ENCODE measurements at regions not wholly inside any gene's neighbourhood (a gene's known extent, or its start where the extent isn't known, plus 50 kb on each side); places are given as distances from the start of the nearest gene placed in this dataset.

- peaks cover 0 to 5% (median 0%) of the 10 kb centered on the region in 6 donors for H3K9me3 Mint-ChIP-seq
- H3K4me3 Mint-ChIP-seq = no peak overlapping the region
- no peak overlapping the region for H3K27ac Mint-ChIP-seq
- H3K36me3 Mint-ChIP-seq = no peaks in the 10 kb centered on the region
- no peaks in the 10 kb centered on the region for H3K4me1 Mint-ChIP-seq
- peaks cover 0 to 5% (median 4%) of the 10 kb centered on the region in 3 donors for H3K27me3 Mint-ChIP-seq (ENCODE audit: low read depth in 3 of 3)
- DNase-seq = no peak
These were observed 251.1 kb upstream of the CMC1 start for GRCh38 chr3:27990324-27990723.

DNA sequence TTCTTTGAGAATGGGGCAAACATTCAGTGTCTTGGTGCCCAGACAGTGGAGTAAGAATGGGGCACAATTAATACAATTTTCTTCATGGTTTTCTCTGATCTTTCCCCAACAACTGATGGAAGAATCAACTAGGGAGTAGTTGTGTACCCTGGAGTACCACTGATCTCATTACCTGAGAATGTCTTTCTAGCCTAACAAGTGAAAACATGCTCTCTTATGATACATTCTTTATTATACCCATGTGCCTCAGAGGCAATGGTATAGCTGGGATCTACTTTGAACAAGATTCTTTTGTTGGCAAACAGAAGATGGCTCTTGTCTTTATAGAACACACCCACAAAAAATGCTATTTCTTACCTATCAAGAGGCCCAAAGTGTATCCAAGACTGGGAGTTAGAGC, 250.6 kb upstream of the CMC1 start:
- H3K27ac Mint-ChIP-seq = no peak overlapping the region

DNA sequence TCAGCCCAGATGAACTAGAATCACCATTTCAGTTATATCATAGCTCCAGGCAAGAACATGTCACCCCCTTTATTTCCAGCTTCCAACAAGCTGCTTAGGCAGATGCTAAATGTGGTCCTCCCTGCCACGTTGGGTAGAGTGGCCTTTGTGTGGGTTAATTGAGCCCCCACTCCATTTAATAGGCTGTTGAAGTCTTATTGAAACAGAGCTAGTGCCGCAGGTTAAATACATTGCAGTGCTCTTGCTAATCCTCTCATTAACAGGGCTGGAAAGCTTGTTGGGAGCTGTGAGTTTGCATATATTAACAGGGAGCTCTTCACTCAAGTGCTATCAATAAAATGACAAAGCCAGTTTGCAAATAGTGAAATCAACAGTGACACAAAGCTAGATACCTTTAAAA, 248.4 kb upstream of the CMC1 start:
- Mint-ChIP-seq H3K9me3 (peaks cover 0 to 5% (median 0%) of the 10 kb centered on the region in 6 donors), H3K4me1 (no peaks in the 10 kb centered on the region), H3K4me3 (no peak overlapping the region), H3K36me3 (no peaks in the 10 kb centered on the region), H3K27ac (no peak overlapping the region), H3K27me3 (ENCODE audit: low read depth in 3 of 3) (peaks cover 0 to 4% (median 3%) of the 10 kb centered on the region in 3 donors)
- DNase-seq = no peak

More for the DNA sequence above, 250.6 kb upstream of the CMC1 start:
- peaks cover 0 to 4% (median 4%) of the 10 kb centered on the region in 3 donors for H3K27me3 Mint-ChIP-seq (ENCODE audit: low read depth in 3 of 3)
- H3K36me3 Mint-ChIP-seq = no peaks in the 10 kb centered on the region
- no peaks in the 10 kb centered on the region for H3K4me1 Mint-ChIP-seq
- H3K9me3 Mint-ChIP-seq = peaks cover 0 to 5% (median 0%) of the 10 kb centered on the region in 6 donors
- DNase-seq = no peak
- H3K4me3 Mint-ChIP-seq = no peak overlapping the region

GRCh38 chr3:28000608-28001007, 240.8 kb upstream of the CMC1 start:
- Mint-ChIP-seq H3K4me3 (no peak overlapping the region), H3K27me3 (ENCODE audit: low read depth in 3 of 3) (peaks cover 0 to 4% (median 0%) of the 10 kb centered on the region in 3 donors), H3K36me3 (peaks cover 5 to 12% (median 10%) of the 10 kb centered on the region in 3 donors), H3K27ac (no peak overlapping the region), H3K4me1 (no peaks in the 10 kb centered on the region), H3K9me3 (peaks cover 0 to 13% (median 7%) of the 10 kb centered on the region in 6 donors)
- DNase-seq = no peak

- H3K27me3 Mint-ChIP-seq (ENCODE audit: low read depth in 3 of 3) = peaks cover 0 to 6% (median 1%) of the 10 kb centered on the region in 3 donors
- no peaks in the 10 kb centered on the region for H3K4me1 Mint-ChIP-seq
- DNase-seq = no peak
- H3K4me3 Mint-ChIP-seq = no peak overlapping the region
- peaks cover 4 to 5% (median 5%) of the 10 kb centered on the region in 3 donors for H3K36me3 Mint-ChIP-seq
- peaks cover 0 to 7% (median under 1%) of the 10 kb centered on the region in 6 donors for H3K9me3 Mint-ChIP-seq
- H3K27ac Mint-ChIP-seq = no peak overlapping the region
These were observed 233.2 kb upstream of the CMC1 start for GRCh38 chr3:28008235-28008634.

DNA sequence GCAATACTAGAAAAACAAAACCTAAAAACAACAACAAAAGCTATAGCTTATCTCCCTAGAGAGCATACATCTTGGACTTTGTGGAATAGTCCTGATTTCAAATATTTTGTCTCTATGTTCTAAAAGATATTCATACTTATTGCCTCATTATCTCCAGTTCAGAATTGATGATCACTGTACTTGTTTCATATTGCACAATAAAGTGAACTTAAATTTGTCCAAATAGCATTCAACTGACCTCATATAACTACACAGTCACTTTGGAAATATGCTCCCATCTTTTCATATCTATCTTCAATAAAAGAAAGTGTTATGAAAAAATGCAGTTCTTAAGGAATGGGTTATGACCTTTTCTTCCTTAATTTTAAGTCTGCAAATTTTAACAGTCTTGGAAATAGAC, 228.6 kb upstream of the CMC1 start:
- no peaks in the 10 kb centered on the region for H3K4me1 Mint-ChIP-seq
- H3K36me3 Mint-ChIP-seq = no peaks in the 10 kb centered on the region
- no peak overlapping the region for H3K27ac Mint-ChIP-seq
- no peaks in the 10 kb centered on the region for H3K9me3 Mint-ChIP-seq
- DNase-seq = no peak
- H3K4me3 Mint-ChIP-seq = no peak overlapping the region
- peaks cover 0 to 5% (median 1%) of the 10 kb centered on the region in 3 donors for H3K27me3 Mint-ChIP-seq (ENCODE audit: low read depth in 3 of 3)

DNA sequence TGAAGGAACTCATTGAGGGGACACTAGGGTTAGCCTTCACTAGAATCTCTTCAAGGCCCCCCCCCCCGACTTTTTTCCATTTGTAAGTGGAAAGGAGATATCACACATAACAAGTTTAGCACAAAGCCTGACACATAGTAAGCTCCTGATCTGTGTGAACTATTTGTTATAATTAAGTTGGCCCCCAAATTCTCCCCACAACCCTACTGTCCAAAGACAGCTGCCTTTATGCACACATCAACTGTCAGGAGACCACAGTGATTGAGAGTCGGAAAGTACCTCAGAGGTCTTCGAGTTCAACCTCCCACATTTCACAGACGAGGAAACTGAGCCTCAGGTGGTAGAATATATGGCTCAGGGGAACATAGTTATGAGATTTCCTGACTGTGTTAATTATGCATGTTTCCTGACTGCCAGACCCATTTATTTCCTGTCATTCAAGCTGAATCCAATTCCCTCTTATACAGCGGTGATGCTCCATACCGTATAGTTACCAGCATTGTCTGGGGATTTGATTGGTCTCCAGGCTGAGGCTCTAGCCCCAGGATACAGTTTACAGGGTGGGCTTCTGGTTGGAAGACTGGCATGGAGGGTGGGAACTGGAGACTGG, 227.4 kb upstream of the CMC1 start:
- no peak overlapping the region for H3K27ac Mint-ChIP-seq

DNA sequence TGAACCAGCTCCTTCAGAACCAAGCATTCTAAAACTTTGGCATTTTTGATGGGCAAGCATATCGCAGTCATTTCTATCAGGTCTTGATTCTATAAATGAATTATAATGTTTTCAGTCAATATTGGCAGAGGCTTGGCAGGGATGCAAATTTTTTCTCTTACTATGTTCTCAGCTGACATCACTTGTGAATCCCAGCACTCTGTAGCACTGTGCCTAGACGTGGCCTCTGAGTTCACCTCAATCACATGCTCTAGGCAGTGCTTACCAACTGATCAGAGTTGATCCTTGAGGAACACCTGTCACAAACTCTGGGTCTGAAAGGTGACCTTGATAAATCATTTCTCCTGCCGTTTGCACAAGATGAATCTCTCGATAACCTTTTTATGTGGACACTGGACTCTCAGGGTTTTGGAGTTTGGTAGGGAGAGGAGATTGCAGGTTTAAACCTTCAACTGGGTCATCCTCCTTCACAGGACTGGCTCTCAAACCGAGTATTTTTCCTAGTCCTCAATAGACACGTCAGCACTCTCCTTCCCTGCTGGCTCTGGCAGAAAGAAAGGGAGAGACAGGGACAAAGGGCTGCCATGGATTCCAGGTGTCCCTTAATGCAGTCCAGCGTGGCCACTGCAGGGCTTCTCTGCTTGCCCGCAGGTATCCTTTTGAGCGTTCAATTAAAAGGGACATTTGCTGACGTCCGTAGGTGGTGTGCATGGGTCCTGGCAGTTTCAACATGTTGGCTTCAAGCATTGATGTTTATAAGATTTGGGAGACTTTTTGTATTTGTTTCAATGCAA, 222.3 kb upstream of the CMC1 start:
- DNase-seq = no peak
- Mint-ChIP-seq H3K36me3 (peaks cover 6% of the 10 kb centered on the region in 3 donors), H3K27me3 (ENCODE audit: low read depth in 3 of 3) (peaks cover 0 to 3% (median 0%) of the 10 kb centered on the region in 3 donors), H3K4me1 (no peaks in the 10 kb centered on the region), H3K4me3 (no peak overlapping the region), H3K9me3 (peaks cover 4 to 10% (median 8%) of the 10 kb centered on the region in 6 donors), H3K27ac (no peak overlapping the region)

More for the DNA sequence above, 227.4 kb upstream of the CMC1 start:
- Mint-ChIP-seq H3K27me3 (ENCODE audit: low read depth in 3 of 3) (peaks cover 0 to 5% (median 1%) of the 10 kb centered on the region in 3 donors), H3K4me1 (no peaks in the 10 kb centered on the region), H3K36me3 (no peaks in the 10 kb centered on the region), H3K9me3 (no peaks in the 10 kb centered on the region), H3K4me3 (no peak overlapping the region)
- no peak for DNase-seq

DNA sequence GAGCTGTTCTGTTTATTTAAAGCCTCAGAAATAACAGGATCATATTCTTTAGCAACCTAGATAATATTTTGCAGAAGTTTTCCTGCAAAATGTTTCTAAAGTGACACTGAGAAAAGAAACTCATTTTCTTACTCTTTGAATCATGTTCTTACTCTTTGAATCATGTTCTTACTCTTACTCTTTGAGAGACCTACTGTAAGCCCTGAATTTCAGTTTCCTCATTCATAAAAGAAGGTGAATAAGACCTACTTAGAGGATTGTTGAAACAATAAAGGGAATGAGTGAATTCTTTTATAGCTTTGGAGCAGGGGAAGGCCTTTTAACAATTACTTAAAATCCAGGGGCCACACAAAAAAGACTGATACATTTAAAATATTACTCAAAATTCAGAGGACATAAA, 221.7 kb upstream of the CMC1 start:
- Mint-ChIP-seq H3K36me3 (peaks cover 6 to 7% (median 7%) of the 10 kb centered on the region in 3 donors), H3K4me1 (no peaks in the 10 kb centered on the region), H3K27ac (no peak overlapping the region), H3K27me3 (ENCODE audit: low read depth in 3 of 3) (no peaks in the 10 kb centered on the region), H3K9me3 (peaks cover 4 to 13% (median 9%) of the 10 kb centered on the region in 6 donors), H3K4me3 (no peak overlapping the region)
- DNase-seq = no peak

GRCh38 chr3:28022916-28023315, 218.5 kb upstream of the CMC1 start:
- H3K27me3 Mint-ChIP-seq (ENCODE audit: low read depth in 3 of 3) = peaks cover 0 to 3% (median 0%) of the 10 kb centered on the region in 3 donors
- no peak overlapping the region for H3K4me3 Mint-ChIP-seq
- H3K4me1 Mint-ChIP-seq = no peaks in the 10 kb centered on the region
- DNase-seq = no peak
- H3K27ac Mint-ChIP-seq = no peak overlapping the region
- peaks cover 6 to 13% (median 7%) of the 10 kb centered on the region in 3 donors for H3K36me3 Mint-ChIP-seq
- peaks cover 7 to 23% (median 10%) of the 10 kb centered on the region in 6 donors for H3K9me3 Mint-ChIP-seq

- no peak overlapping the region for H3K4me3 Mint-ChIP-seq
- DNase-seq = no peak
- peaks cover 16 to 20% (median 16%) of the 10 kb centered on the region in 3 donors for H3K36me3 Mint-ChIP-seq
- H3K27me3 Mint-ChIP-seq (ENCODE audit: low read depth in 3 of 3) = peaks cover 0 to 5% (median 0%) of the 10 kb centered on the region in 3 donors
- H3K9me3 Mint-ChIP-seq = peaks cover 15 to 36% (median 18%) of the 10 kb centered on the region in 6 donors
- no peak overlapping the region for H3K27ac Mint-ChIP-seq
- no peaks in the 10 kb centered on the region for H3K4me1 Mint-ChIP-seq
These were observed 212.9 kb upstream of the CMC1 start for GRCh38 chr3:28028554-28028953.

GRCh38 chr3:28033059-28033784, 208.2 kb upstream of the CMC1 start:
- Mint-ChIP-seq H3K4me3 (no peak overlapping the region), H3K36me3 (peaks cover 9 to 13% (median 10%) of the 10 kb centered on the region in 3 donors), H3K27me3 (ENCODE audit: low read depth in 3 of 3) (peaks cover 0 to 7% (median 0%) of the 10 kb centered on the region in 3 donors), H3K4me1 (no peaks in the 10 kb centered on the region), H3K27ac (no peak overlapping the region), H3K9me3 (peaks cover 7 to 20% (median 11%) of the 10 kb centered on the region in 6 donors)
- DNase-seq = no peak

DNA sequence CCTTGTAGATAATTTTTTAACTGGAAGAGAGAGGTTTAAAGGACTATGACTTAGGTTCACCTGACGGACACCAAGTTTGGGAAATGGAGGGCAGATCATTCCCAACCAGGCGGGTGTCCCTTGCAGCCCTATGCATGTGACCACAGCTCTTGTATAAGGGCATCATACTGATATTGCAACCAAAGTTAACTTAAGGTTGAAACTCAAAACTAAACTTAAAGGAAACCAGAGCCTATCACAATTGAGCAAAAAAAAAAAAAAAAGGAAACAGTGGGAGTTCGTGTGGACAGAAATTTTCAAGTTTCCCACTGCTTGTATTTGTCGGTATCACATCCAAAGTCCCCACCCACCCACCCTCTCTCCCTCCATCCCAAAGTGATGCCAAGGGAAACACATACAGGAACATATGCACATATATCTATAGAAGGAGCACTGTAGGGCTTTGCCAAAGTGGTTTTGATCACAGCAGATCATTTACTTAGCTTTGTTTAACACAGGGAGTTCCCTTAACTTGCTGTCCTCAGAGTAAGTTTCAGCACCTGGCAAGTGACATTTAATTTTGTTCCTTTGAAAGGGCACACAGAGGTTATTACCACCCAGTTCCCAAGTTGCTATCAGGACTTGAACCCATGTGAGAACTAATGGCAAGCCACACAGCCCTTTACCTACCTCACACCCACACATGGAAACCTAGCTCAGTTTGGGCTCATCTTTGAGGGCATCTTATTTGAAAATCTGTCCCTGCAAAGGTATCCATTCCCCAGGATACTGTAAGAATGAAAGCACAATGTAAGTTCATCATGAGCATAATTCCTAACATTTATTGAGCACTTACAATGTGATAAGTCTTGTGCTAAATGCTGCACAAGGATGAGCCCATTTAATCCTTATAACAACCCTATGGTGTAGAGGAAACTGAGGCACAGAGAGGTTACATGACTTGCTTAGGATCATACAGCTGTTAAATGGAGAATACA, 204.5 kb upstream of the CMC1 start:
- no peak for DNase-seq
- peaks cover 3 to 14% (median 9%) of the 10 kb centered on the region in 6 donors for H3K9me3 Mint-ChIP-seq
- H3K36me3 Mint-ChIP-seq = peaks cover 5 to 12% (median 8%) of the 10 kb centered on the region in 3 donors
- H3K4me1 Mint-ChIP-seq = no peaks in the 10 kb centered on the region
- H3K4me3 Mint-ChIP-seq = no peak overlapping the region
- H3K27ac Mint-ChIP-seq = no peak overlapping the region
- H3K27me3 Mint-ChIP-seq (ENCODE audit: low read depth in 3 of 3) = peaks cover 0 to 10% (median 2%) of the 10 kb centered on the region in 3 donors

Data from immature natural killer cell (primary cell).